BE2C (cell line): ENCODE measurements at regions not wholly inside any gene's neighbourhood (a gene's known extent, or its start where the extent isn't known, plus 50 kb on each side); places are given as distances from the start of the nearest gene placed in this dataset.
A peak's percentile ranks its signal among the peaks of the same experiment; 100 is the strongest.
"Not testable (repeated sequence)": the region's sequence is repeated elsewhere in the genome, so short reads cannot be mapped to it uniquely, and the experiment has no call there.

Source experiments
- DNase-seq: peaks from one replicate; pipeline ENCODE4 v3.0.0-alpha.2; 2020
- H3K27me3 ChIP-seq: fragments of 250-450 bp; sonication (Bioruptor Pico); 2 replicates; pipeline ENCODE4 v1.5.1; 2020; ENCODE audit warnings: mild to moderate bottlenecking
- H3K36me3 ChIP-seq: fragments of 250-450 bp; sonication (Bioruptor Pico); 2 replicates; pipeline ENCODE4 v1.5.1; 2020; ENCODE audit warnings: mild to moderate bottlenecking
- H3K4me1 ChIP-seq: fragments of 250-450 bp; sonication (Bioruptor Pico); 2 replicates; pipeline ENCODE4 v1.5.1; 2020
- H3K4me3 ChIP-seq: 2 replicates; pipeline ENCODE4 v1.5.1; 2011; ENCODE audit warnings: low read depth, low read length
- H3K9me3 ChIP-seq: fragments of 250-450 bp; sonication (Bioruptor Pico); 2 replicates; pipeline ENCODE4 v1.5.1; 2020
- TF ChIP-seq, protein P1 (sequence below): IDR thresholded peaks from 2 replicates; pipeline ENCODE4 v1.5.1; 2012; ENCODE audit warnings: mild to moderate bottlenecking, low read depth, low read length

DNA sequence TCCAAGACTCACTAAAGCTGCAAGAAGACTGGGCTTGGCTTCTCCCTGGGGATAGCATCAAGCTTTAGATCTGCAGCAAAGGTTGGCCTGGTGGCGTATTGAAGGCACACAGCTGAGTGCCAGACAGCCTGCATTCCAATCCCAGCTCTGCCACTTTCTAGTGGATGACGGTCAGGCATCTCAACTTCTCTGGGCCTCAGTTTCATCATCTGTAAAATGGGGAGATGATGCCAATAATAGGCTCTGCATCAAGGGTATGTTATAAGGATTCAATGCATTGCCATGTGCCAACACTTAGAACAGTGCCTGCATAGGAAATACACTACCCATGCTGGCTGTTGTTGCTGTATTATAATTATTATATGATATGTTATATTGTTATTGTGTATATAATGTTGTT, 220.4 kb downstream of the NPHP4 start:
- Histone ChIP-seq H3K9me3 (no peaks in the 10 kb centered on the region), H3K36me3 (no peaks in the 10 kb centered on the region), H3K4me1 (no peaks in the 10 kb centered on the region; the same call in 1 of the 2 replicates), H3K27me3 (no peaks in the 10 kb centered on the region), H3K4me3 (no peak overlapping the region)
- TF ChIP-seq, protein P1, sequence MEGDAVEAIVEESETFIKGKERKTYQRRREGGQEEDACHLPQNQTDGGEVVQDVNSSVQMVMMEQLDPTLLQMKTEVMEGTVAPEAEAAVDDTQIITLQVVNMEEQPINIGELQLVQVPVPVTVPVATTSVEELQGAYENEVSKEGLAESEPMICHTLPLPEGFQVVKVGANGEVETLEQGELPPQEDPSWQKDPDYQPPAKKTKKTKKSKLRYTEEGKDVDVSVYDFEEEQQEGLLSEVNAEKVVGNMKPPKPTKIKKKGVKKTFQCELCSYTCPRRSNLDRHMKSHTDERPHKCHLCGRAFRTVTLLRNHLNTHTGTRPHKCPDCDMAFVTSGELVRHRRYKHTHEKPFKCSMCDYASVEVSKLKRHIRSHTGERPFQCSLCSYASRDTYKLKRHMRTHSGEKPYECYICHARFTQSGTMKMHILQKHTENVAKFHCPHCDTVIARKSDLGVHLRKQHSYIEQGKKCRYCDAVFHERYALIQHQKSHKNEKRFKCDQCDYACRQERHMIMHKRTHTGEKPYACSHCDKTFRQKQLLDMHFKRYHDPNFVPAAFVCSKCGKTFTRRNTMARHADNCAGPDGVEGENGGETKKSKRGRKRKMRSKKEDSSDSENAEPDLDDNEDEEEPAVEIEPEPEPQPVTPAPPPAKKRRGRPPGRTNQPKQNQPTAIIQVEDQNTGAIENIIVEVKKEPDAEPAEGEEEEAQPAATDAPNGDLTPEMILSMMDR = no peak
- no peak for DNase-seq

- no peaks in the 10 kb centered on the region; the same call in 1 of the 2 replicates for H3K4me1 ChIP-seq
- TF ChIP-seq, protein P1 = no peak
- no peaks in the 10 kb centered on the region for H3K36me3 ChIP-seq
- no peaks in the 10 kb centered on the region for H3K27me3 ChIP-seq
- DNase-seq = peak; percentile 64
- no peaks in the 10 kb centered on the region for H3K9me3 ChIP-seq
- peak overlapping the region; percentile 23 for H3K4me3 ChIP-seq
Observed at GRCh38 chr1:5770981-5771765, 221.1 kb downstream of the NPHP4 start.

DNA sequence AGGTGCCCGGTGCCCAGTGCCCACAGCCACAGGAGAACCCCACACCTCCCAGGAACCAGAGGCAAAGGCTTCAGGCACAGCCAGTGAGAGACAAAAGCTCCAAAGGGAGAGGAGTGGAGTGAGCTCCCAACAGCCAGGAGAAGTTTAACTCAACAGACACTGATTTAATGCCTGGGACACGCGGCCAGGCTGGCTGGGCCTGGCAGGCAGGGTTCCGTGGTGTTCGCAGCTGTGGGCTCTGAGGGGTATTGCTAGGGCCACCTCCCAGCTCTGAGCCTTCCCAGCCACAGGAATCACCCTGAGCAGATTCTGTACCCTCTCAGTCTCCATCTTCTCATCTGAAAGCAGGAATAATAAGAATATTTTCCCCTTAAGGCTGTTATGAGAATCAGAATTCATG, 222.5 kb downstream of the NPHP4 start:
- no peak overlapping the region for H3K4me3 ChIP-seq
- no peaks in the 10 kb centered on the region for H3K27me3 ChIP-seq
- H3K36me3 ChIP-seq = no peaks in the 10 kb centered on the region
- no peak for DNase-seq
- H3K4me1 ChIP-seq = no peaks in the 10 kb centered on the region; the same call in 1 of the 2 replicates
- TF ChIP-seq, protein P1 = no peak
- no peaks in the 10 kb centered on the region for H3K9me3 ChIP-seq

DNA sequence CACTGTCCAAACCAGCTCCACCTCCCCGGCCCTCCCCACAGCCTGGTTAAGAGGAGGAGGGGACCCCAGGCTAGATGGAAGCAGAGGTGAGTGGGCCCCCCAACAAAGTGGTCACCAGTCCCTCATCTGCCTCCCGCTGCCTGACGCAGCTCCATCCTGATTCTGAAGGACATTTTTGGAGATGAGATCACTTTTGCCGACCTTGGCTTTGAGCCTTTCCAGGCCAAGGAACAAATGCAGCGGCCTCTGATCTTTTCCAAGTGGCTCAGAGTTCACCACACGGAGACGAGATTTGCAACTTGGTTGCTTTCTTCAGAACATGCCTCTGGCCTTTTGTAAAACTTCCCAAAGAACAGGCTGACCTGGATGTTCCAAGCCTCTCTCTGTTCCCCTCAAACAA, 223.1 kb downstream of the NPHP4 start:
- TF ChIP-seq, protein P1 = no peak
- no peak for DNase-seq
- Histone ChIP-seq H3K4me3 (no peak overlapping the region), H3K27me3 (no peaks in the 10 kb centered on the region), H3K4me1 (no peaks in the 10 kb centered on the region; the same call in 1 of the 2 replicates), H3K9me3 (no peaks in the 10 kb centered on the region), H3K36me3 (no peaks in the 10 kb centered on the region)

DNA sequence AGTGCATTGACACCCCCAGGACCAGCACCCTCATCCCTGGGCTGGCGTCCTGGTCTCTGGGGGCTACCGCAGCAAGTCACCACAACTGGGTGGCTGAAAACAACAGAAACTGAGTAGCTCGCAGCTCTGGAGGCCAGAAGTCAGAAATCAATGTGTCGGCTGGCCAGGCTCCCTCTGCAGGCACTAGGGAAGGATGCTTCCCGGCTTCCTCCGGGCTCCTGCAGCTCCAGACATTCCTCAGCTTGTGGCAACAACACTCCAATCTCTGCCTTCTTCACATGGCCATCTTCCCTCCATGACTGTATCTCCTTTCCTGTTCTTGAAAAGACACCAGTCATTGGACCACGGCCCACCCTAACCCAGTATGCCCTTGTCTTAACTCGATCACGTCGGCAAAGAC, 224.2 kb downstream of the NPHP4 start:
- no peak overlapping the region for H3K4me3 ChIP-seq
- no peaks in the 10 kb centered on the region; the same call in 1 of the 2 replicates for H3K4me1 ChIP-seq
- H3K9me3 ChIP-seq = no peaks in the 10 kb centered on the region
- no peak for DNase-seq
- TF ChIP-seq, protein P1 = no peak
- no peaks in the 10 kb centered on the region for H3K27me3 ChIP-seq
- H3K36me3 ChIP-seq = no peaks in the 10 kb centered on the region

DNA sequence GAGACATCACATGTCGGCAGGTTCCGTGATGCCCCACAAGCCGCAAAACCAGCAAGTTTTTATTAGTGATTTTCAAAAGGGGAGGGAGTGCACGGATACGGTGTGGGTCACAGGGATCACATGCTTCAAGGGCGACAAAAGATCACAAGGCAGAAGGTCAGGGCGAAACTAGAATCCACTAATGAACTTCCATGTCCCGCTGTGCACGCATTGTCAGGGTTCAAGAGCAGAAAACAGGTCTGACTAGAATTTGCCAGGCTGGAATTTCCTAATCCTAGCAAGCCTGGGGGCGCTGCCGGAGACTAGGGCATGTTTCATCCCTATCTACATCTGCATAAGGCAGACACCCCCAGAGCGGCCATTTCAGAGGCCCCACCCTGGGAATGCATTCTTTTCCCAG, 225.2 kb downstream of the NPHP4 start:
- H3K4me1 ChIP-seq, DNase-seq, H3K27me3 ChIP-seq, H3K4me3 ChIP-seq, H3K36me3 ChIP-seq, H3K9me3 ChIP-seq: not testable (repeated sequence)
